Suprapubic skin (tissue), 4 donors: ENCODE measurements at regions not wholly inside any gene's neighbourhood (a gene's known extent, or its start where the extent isn't known, plus 50 kb on each side); places are given as distances from the start of the nearest gene placed in this dataset.

Source experiments
- CTCF ChIP-seq, 2 donors: fragments of 200-600 bp in 1 of 2; fragments of 450-650 bp in 1 of 2; sonication (generic) in 1 of 2; IDR thresholded peaks; one replicate each; pipeline ENCODE4 v1.5.1; 2016 to 2019; ENCODE audit warnings: antibody characterized with exemption in 2 of 2, mild to moderate bottlenecking in 1 of 2, moderate library complexity in 1 of 2
- EP300 ChIP-seq: sonication (generic); formaldehyde crosslinking; IDR thresholded peaks from one replicate; pipeline ENCODE4 v1.6.1; 2017; ENCODE audit warnings: antibody characterized with exemption
- POLR2A ChIP-seq, 2 donors: fragments of 450-650 bp; IDR thresholded peaks; one replicate each; pipeline ENCODE4 v1.6.1; 2017; ENCODE audit warnings: antibody characterized with exemption in 2 of 2, mild to moderate bottlenecking in 2 of 2, moderate library complexity in 2 of 2
- POLR2AphosphoS5 ChIP-seq, 3 donors: sonication (generic); formaldehyde crosslinking; IDR thresholded peaks; one replicate each; pipeline ENCODE4 v1.6.1; 2017; ENCODE audit warnings: antibody characterized with exemption in 3 of 3

- TF ChIP-seq CTCF (IDR thresholded peaks at IDR 0.05), result no peak
- no peak for TF ChIP-seq EP300
- TF ChIP-seq POLR2A (IDR thresholded peaks at IDR 0.05), result no peak
- no peak for TF ChIP-seq POLR2AphosphoS5 (IDR thresholded peaks at IDR 0.05)
These were observed 159.5 kb upstream of the IRF2BP2 start for GRCh38 chr1:234769284-234769985.
